ENCODE measurements at regions not wholly inside any gene's neighbourhood (a gene's known extent, or its start where the extent isn't known, plus 50 kb on each side); places are given as distances from the start of the nearest gene placed in this dataset.
"Not testable (repeated sequence)": the region's sequence is repeated elsewhere in the genome, so short reads cannot be mapped to it uniquely, and the experiment has no call there.

DNA sequence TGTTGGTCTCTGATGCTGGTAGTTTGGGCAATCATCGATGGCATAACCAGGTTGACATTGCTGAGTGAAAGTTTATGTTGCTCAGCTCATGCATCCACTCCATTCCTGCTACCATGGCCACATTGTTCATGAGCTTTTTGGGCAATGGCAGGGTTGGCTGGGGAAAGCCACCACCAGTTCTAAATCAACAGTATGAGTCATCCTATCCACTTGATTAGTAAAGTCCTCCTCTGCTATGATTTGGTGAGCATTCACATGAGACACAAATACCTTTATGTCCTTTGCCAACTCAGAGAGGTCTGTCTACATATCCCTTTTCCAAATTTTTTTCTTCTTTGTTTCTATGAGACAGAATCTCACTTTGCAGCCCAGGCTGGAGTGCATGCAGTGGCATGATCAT is 129.7 kb upstream of the FBN2 start:
- DNase-seq, result no peak

DNA sequence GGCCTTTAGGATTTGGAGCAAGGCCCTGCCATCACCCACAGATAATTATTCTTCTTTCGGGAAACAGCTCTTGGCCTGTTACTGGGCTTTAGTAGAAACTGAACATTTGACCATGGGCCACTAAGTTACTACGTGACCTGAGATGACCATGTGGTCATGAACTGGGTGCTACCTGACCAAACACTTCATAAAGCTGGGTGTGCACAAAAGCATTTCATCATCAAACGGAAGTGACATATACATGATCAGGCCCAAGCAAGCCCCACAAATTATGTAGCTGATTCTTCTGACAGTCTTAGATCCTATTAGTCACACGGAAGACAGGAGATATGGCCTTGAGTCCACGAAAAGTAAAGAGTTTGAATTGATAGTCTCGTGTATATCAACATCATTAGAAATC is 130.9 kb upstream of the FBN2 start:
- DNase-seq, result no peak

DNA sequence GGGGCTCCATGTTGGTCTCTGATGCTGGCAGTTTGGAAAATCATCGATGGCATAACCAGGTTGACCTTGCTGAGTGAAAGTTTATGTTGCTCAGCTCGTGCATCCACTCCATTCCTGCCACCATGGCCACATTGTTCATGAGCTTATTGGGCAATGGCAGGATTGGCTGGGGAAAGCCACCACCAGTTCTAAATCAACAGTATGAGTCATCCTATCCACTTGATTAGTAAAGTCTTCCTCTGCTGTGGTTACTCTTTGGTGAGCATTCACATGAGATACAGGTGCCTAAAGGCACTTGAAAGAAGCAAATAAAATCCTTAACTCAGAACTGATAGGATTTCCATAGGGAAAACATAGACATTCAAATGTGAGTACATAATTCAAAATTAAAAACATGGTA is 131.8 kb upstream of the FBN2 start:
- no peak for DNase-seq

DNA sequence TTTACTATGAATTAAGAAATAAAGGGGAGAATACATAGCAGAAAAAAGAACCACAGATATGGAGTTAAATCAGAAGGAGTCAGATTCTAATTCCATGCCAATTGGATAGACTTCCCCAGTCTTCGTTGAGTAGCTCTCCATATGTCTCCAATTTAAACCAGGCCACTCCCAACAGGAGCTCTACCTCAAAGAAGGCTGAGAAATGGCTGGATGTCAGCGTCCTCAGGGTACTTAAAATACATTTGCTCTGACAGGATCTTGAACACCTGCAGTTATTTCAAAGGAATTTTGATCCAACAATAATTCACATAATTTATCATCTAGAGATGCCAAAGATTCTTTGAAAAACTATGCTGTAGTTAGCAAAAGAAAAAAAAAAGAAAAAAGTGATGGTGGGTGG is 133.9 kb upstream of the FBN2 start:
- DNase-seq, result no peak

DNA sequence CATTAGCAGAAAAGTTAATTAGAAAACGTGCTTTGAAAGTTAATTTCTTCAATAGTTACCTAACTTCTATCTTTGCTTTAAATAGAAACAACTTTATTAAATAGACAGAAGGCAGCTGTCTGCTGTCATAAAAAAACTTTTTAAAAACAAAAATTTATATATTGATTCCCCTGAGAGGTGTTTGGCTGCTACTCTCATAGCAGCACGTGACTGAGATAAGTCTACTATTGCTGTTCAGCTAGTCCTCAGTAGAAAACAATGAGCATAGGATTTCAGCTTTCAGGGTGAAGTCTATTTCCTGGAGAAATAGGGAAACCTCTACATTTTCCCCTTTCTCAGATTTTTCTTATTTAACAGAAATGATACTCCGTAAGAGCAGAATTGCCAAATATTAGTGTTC is 135.0 kb upstream of the FBN2 start:
- no peak for DNase-seq

DNA sequence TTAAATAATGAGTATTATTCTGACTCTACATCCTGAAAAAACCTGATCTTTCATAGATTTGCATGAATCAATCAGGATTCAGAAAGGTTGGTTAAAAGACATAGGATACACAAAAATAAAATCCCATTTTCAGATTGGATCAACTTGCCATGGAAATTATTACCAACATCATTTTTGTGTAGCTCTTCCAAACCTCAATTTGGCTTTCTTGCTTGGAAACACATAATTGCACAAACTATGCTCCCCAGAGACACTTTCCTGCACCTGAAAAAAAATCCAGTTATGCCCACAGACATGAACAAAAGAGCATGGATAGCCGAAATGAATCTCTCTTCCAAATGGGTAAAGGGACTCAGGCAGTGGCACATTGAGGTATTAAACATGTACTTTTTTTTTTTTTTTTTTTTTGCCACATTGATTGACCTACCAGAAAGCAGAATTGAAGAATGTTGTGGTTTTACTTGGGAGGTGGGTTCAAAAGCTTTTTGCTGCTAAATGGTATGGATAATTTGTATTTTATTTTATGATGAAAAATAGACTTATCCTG is 135.4 kb upstream of the FBN2 start:
- no peak for DNase-seq

DNA sequence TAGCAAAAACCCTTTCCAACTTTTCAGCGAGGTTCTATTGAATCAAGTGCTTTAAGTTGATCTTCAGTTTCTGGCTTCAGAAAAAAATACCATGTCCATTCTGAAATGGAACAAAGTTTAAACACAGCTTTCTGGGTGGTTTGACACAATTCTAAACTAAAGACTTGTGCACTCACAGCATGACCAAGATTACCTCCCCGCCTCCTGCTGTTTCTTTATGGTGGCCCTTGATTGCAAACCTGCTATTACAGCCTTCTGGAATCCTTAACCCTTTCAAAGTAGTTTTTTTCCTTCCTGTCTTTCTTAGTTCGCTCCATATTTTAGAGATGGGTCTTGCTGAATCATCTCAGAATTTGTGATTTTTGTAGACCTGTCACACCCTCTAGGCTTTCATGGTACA is 135.9 kb upstream of the FBN2 start:
- DNase-seq, result no peak

DNA sequence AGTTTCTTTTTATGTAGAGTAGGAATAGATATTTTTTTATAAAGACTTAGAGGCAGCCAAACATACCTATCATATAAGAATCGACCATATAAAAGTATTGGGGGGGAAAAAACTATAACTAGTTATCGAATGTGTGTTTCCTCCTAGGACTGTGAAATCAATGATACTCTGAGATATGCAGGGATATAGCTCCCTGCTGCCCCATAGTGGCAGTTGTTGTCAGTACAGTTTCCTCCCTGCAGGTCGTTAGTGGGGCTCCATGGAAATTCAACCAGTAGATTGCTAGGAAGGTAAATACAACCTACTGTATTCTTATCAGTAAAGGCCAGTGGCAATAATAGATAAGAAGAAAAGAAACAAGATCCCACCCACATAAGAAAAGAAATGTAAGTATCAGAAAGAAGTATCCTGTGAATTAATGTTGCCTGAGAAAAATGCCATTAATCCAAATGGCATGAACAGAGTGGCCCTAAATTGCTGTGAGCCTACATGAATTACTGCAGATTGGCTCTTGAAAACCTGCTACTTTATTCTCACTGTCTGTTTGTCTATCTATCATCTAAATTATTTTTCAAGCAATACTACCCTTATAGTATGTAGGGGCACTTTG is 136.9 kb upstream of the FBN2 start:
- peak in 2 of 5 donors; percentile 15 for DNase-seq

DNA sequence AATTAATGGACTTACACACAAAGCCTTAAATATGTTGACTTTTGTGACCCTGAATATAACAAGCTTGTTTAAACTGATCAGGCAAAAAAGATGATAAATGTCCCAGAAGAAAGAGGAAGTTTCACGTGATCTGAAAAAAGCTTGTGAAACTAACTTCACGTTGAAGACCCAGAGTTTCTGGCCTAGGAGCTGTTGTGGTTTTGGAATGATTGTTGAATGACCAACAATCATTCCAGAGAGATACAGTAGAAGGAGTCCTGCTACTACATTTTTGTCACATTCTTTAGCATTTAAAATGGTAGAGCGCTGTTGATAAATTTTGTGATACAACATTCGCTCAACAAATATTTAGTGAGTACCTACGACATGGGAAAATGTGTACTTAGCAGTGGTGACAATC is 143.1 kb upstream of the FBN2 start:
- DNase-seq, result no peak

DNA sequence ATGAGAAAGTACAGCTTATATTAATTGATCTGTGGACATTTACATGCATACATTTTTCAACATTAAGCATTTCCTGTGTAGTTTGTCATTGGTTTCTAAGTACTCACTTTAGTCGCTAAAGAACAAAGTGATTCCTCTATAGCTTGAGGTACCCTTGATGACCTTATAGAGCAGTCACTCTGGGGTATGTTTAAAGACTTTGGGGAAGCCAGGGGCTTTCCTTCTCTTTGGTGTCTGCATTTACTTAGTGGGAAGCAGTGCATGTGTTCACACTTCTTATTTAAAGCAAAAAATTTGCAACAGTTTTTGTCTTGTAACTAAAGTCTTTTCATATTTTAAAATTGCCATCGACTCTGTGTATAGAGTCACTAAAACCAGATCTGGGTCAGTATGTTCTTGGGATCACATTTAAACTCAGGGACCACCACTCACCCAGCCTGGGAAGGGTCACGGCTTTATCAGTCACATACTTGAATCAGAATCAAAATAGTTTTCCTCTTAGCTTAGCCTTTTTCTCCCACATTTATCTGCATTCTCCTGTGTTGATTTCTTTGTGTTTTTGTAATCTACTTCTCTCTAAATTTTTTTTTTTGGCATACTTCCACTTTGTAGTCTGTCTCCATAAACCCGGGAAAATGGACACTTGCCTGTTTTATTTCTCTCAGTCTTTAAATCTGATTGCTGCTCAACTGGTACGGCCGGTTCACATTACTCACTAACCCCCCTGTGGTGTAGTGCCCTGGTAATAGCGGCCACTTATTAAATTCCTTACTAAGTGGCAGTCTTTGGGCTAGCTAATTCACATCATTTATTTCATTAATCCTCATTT is 143.9 kb upstream of the FBN2 start:
- DNase-seq, result no peak

DNA sequence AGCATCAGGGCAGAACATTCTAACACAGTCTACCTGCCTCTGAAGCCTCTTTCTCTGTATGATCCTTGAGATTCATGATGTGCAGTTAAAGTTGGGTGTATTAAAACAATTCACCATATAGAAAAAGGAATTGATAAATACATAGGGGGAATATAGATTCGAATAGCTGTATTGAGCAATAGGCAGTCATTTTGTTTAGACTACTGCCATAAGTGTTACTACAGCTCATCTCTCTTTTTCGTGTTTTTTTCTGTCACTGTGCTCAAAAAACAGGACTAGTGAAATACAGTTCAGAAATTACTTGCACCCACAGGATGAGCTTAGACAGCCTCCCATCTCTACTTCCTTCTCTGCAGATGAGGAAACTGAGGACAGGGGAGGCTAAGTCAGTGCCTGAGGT is 144.6 kb upstream of the FBN2 start:
- no peak for DNase-seq

DNA sequence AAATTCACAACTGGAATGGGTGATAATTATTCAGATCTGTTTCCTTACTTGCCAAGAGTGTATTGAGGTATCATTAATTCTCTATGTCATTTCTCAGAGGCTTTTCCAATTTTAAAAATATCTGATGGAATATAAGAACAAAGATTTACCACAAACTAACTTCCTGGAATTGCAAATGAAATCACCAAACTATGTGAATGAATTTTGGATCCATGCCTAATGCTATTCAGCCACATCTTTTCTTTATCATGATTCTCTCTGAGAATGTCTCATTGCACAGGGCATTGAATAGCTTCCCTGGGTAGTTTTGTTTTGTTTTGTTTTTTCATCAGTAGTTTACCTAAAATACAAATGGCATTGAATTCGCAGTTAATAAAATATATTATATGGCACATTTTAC is 146.9 kb upstream of the FBN2 start:
- no peak for DNase-seq

DNA sequence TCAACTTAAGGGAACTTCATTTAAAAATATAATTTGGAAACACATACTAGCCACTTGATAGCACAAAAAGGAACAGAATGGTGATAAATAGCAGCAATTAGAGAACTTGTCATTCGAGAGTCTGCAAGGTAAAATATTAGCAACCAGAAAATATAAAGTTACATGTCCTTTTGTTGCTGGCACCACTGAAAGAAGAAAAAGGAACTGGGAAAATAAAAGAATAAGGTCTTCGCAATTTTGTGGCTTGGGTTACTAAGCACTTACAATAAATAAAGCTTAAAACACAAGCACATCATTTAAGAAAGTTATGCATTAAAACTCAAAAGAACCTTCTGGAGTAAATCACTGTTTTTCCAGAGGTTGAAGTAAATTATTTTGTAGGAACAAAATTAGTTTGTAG is 149.9 kb upstream of the FBN2 start:
- DNase-seq, result no peak

DNA sequence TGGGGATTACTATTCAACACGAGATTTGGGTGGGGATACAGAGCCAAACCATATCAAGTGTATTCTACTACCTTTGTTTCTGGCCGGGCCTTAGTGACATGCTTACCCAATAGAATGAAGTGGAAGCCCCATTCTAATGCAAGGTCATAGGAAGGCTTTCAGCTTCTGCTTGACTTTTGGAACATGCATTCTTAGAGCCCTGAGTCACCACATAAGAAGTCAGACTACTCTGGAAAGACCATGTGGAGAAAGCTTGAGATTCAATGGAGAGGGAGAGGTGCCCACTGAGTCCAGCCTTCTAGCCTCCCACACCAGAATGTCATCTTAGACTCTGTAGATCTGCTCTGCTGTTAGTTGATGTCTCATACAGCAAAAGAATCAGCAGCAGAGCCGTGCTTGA is 155.7 kb upstream of the FBN2 start:
- no peak for DNase-seq

DNA sequence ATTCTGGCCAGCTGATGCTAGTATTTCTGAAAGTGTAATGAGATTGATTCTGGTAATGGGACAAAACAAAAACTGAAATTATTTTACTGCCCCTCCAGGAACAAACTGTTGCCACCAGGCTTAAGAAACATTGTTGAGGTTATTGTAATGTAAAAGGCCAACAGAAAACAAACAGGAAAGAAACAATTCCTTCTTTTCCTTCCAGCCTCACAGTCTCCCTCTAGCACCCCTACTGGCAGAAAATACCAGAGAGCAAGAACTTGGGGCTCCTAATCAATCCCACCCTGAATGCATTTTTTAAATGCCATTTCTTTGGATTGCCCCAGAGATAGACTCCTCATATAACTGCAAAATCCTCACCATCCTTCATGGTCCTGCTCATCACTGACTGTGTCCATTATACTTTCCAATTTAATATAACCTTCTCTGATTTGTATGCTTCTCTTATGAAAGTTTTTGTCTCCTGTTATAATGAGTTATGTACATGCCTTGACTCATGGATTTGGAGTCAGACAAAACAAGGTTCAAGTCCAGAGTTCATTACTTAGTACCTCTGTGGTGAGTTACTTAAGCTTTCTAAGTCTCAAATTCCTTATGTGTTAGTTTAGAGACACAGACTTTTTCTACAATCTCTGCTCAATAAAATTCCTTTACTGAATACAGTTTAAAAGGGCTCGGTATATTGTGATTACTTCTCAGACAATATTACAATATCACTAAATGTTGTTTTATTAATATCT is 157.9 kb upstream of the FBN2 start:
- no peak for DNase-seq

DNA sequence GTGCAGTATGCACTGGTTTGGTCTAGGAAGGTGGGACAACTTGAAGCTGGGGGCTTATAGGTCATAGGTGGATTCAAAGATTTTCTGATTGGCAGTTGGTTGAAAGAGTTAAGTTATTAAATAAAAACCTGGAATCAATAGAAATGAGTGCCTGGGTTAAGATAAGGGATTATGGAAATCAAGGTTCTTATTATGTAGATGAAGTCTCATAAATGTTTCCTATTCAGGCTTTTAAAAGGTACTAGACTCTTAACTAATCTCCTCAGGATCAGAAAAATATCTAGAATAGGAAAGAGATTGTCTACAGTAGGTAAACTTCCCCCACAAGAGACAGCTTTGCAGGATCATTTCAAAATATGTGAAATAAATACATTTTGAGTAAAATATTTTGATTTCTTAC is 163.3 kb upstream of the FBN2 start:
- no peak for DNase-seq

DNA sequence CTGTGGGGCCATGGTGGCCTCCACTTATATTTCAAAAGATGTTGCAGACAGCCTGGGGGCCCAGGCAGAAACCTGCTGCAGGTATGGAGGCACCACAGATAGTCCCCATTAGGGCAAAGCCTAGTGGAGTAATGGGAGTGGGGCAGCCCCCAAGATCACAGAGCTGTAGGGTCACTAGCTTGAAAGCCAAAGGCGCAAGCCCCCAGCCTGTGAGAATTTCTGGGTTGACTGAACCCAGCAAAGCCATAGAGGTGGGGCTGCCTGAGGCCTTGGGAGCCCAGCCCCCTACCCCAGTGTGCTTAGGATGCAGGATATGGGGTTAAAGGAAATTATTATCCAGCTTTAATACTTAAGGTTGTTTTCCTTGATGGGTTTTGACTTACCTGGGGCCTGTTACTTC is 165.3 kb upstream of the FBN2 start:
- DNase-seq, result no peak

DNA sequence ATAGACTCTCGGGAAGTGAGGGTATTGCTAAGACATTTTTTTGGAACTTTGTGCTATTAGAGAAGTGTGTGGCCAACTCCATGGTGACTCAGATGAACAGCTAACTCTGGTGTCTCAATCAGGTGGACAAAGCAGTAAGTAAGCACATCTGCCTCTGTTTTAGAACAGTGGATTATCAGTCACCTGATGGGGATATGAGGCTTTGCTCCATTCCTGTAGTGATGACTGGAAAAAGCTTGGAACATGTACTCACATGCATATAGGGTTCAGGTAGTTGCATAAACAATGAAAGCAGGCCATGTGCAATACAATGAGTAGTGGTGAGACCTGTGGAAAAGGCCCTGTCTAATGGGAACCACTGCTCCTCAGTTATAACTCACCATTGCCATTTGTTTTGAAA is 168.2 kb upstream of the FBN2 start:
- DNase-seq, result no peak

DNA sequence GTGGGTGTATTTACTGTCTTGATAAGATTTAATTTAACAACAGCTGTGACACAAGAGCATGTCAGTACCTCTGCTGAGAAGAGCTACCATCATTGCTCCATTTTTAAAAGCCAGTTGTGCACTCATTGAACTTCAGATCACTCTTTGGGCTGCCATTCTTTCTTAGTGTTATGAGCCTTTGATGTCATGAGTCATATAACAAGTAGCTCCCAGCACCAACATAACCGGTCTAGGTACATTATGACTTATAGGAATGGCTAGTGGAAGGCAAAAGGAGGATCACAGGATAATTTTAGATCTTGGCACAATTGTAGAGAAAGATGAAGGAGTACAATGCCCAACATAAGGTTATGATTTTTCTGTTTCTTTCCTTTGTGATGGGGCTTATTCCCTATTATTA is 170.8 kb upstream of the FBN2 start:
- no peak for DNase-seq

DNA sequence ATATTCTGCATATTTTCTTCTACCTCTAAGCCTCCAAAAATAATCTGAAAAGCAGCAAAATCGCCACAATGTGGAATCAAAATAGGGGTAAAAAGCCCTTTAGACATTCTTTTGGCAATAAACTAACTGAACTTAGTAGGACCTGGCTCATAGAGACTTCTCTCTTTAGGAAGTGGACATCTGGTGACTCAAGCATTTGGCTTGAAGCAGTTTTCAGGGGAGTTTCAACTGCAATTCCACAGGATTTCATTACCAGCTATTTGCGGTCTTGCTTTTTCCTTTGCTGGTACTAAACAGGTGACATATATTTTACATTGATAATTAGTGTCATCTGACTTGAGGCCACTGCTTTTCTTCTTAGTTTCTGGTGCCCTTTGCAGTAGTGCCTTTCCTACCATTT is 173.2 kb upstream of the FBN2 start:
- DNase-seq, result no peak

DNA sequence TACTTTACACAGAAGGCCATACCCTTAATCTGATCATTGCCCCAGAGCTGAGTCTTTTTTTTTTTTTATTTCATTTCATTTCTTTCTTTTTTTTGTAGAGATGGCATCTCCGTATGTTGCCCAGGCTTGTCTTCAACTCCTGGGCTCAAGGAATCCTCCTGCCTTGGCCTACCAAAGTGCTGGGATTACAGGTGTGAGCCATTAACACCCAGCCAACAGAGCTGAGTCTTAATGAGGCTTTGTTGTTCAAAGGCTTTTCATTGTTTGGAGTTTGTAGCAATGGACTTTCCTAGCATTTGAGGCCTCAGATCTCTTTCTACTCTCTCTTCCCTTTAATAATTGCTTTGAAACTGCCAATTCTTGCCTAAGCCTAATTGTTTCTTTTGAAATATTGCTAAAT is 176.5 kb upstream of the FBN2 start:
- no peak for DNase-seq

DNA sequence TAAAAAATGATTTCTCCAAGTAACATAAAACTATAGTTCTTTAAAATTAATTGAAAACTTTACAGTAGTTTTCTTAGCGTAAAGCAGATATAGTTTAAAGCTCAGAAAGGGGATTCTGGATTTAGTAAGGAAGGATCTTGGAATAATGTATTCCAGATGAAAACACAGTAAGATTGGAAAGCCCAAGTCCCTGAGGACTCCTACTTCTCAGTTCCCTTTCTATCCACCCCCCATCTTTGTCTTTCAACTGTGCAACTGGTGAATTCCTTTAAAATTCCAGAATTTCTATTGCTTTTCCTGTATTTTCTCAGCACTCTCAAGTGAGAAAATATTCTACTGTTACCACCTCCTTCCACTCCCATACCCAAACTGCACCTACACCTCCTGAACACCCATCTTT is 184.5 kb upstream of the FBN2 start:
- DNase-seq, result no peak

DNA sequence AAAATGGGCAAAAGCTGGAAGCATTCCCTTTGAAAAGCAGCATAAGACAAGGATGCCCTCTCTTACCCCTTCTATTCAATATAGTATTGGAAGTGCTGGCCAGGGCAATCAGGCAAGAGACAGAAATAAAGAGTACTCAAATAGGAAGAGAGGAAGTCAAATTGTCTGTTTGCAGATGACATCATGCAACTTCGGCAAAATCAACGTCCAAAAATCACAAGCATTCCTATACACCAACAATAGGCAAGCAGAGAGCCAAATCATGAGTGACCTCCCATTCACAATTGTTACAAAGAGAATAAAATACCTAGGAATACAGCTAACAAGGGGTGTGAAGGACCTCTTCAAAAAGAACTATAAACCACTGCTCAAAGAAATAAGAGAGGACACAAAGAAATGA is 192.0 kb upstream of the FBN2 start:
- DNase-seq, result not testable (repeated sequence)

DNA sequence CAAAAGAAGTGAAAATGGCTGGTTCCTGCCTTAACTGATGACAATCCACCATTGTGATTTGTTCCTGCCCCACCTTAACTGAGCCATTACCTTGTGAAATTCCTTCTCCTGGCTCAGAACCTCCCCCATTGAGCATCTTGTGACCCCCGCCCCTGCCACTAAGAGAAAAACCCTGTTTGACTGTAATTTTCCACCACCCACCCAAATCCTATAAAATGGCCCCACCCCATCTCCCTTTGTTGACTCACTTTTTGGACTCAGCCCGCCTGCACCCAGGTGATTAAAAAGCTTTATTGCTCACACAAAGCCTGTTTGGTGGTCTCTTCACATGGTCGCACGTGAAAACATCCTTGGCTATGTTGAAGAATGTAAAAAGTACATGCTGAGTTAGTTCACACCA is 197.6 kb upstream of the FBN2 start:
- DNase-seq, result not testable (repeated sequence)

All from T-helper 1 cell (primary cell).